ENCODE measurements at regions not wholly inside any gene's neighbourhood (a gene's known extent, or its start where the extent isn't known, plus 50 kb on each side); places are given as distances from the start of the nearest gene placed in this dataset.

DNA sequence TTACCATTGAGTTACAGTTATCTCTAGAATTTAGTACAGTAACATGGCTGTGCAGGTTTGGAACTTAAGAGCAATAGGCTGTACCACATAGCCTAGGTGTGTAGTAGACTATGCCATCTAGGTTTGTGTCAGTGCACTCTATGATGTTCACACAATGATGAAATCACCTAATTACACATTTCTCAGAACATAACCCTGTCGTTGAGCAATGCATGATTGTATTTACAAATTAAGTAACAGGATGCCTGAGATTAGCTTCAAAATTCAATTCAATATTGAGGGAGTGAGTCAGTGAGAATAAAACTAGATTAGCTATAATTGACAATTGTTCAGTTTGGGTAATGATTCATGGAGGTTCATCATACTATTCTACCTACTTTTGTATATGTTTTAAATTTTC lies 633.8 kb downstream of the IGSF11 start:
- no peak overlapping the region for H3K4me3 Mint-ChIP-seq
- Histone ChIP-seq H3K79me2 (replicated peaks; ENCODE audit: insufficient read depth) (no peaks in the 10 kb centered on the region), H3K4me1 (ENCODE audit: insufficient read depth) (no peaks in the 10 kb centered on the region), H3K36me3 (ENCODE audit: insufficient read depth) (no peaks in the 10 kb centered on the region), H3K4me2 (no peak overlapping the region), H2AFZ (no peak overlapping the region), H3F3A (replicated peaks; ENCODE audit: low read depth) (no peaks in the 10 kb centered on the region), H3K4me3 (no peak overlapping the region), H3K27ac (ENCODE audit: low read depth) (no peak overlapping the region), H3K9me2 (ENCODE audit: insufficient read depth) (no peaks in the 10 kb centered on the region), H3K27me3 (ENCODE audit: insufficient read depth) (no peaks in the 10 kb centered on the region), H4K20me1 (replicated peaks; ENCODE audit: insufficient read depth) (no peaks in the 10 kb centered on the region)
- no peak overlapping the region for H3K27ac Mint-ChIP-seq
- H3K27me3 Mint-ChIP-seq (ENCODE audit: insufficient read depth, low read depth, poor library complexity), result no peaks in the 10 kb centered on the region
- H3K9me3 Mint-ChIP-seq, result no peaks in the 10 kb centered on the region
- no peaks in the 10 kb centered on the region for H3K36me3 Mint-ChIP-seq (ENCODE audit: low read depth)
- ATAC-seq, result no peak
- H3K4me1 Mint-ChIP-seq, result no peaks in the 10 kb centered on the region
- DNase-seq (ENCODE audit: low spot score), result no peak
- TF ChIP-seq JUNB (IDR thresholded peaks at IDR 0.05; ENCODE audit: unreplicated experiment) (no peak), CREB1 (CRISPR knock-in tag; IDR thresholded peaks at IDR 0.05; ENCODE audit: low read depth) (no peak), STAT1 (IDR thresholded peaks at IDR 0.05; ENCODE audit: unreplicated experiment) (no peak), NANOG (IDR thresholded peaks at IDR 0.05; ENCODE audit: borderline replicate concordance) (no peak), ZNF331 (CRISPR knock-in tag; IDR thresholded peaks at IDR 0.05; ENCODE audit: low read depth) (no peak), ZNF114 (CRISPR knock-in tag; IDR thresholded peaks at IDR 0.05) (no peak), EZH2 (IDR thresholded peaks at IDR 0.05; ENCODE audit: low read depth, unreplicated experiment) (no peak), POLR2AphosphoS5 (IDR thresholded peaks at IDR 0.05; ENCODE audit: low read depth) (no peak), EZH2phosphoT487 (IDR thresholded peaks at IDR 0.05; ENCODE audit: unreplicated experiment) (no peak)
- TF ChIP-seq, protein P1, sequence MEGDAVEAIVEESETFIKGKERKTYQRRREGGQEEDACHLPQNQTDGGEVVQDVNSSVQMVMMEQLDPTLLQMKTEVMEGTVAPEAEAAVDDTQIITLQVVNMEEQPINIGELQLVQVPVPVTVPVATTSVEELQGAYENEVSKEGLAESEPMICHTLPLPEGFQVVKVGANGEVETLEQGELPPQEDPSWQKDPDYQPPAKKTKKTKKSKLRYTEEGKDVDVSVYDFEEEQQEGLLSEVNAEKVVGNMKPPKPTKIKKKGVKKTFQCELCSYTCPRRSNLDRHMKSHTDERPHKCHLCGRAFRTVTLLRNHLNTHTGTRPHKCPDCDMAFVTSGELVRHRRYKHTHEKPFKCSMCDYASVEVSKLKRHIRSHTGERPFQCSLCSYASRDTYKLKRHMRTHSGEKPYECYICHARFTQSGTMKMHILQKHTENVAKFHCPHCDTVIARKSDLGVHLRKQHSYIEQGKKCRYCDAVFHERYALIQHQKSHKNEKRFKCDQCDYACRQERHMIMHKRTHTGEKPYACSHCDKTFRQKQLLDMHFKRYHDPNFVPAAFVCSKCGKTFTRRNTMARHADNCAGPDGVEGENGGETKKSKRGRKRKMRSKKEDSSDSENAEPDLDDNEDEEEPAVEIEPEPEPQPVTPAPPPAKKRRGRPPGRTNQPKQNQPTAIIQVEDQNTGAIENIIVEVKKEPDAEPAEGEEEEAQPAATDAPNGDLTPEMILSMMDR (conservative IDR thresholded peaks at IDR 0.05; ENCODE audit: low read depth in 2 of 2), result no peak
- TF ChIP-seq, protein P2, sequence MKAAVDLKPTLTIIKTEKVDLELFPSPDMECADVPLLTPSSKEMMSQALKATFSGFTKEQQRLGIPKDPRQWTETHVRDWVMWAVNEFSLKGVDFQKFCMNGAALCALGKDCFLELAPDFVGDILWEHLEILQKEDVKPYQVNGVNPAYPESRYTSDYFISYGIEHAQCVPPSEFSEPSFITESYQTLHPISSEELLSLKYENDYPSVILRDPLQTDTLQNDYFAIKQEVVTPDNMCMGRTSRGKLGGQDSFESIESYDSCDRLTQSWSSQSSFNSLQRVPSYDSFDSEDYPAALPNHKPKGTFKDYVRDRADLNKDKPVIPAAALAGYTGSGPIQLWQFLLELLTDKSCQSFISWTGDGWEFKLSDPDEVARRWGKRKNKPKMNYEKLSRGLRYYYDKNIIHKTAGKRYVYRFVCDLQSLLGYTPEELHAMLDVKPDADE (IDR thresholded peaks at IDR 0.05), result no peak
- TF ChIP-seq, protein P3, sequence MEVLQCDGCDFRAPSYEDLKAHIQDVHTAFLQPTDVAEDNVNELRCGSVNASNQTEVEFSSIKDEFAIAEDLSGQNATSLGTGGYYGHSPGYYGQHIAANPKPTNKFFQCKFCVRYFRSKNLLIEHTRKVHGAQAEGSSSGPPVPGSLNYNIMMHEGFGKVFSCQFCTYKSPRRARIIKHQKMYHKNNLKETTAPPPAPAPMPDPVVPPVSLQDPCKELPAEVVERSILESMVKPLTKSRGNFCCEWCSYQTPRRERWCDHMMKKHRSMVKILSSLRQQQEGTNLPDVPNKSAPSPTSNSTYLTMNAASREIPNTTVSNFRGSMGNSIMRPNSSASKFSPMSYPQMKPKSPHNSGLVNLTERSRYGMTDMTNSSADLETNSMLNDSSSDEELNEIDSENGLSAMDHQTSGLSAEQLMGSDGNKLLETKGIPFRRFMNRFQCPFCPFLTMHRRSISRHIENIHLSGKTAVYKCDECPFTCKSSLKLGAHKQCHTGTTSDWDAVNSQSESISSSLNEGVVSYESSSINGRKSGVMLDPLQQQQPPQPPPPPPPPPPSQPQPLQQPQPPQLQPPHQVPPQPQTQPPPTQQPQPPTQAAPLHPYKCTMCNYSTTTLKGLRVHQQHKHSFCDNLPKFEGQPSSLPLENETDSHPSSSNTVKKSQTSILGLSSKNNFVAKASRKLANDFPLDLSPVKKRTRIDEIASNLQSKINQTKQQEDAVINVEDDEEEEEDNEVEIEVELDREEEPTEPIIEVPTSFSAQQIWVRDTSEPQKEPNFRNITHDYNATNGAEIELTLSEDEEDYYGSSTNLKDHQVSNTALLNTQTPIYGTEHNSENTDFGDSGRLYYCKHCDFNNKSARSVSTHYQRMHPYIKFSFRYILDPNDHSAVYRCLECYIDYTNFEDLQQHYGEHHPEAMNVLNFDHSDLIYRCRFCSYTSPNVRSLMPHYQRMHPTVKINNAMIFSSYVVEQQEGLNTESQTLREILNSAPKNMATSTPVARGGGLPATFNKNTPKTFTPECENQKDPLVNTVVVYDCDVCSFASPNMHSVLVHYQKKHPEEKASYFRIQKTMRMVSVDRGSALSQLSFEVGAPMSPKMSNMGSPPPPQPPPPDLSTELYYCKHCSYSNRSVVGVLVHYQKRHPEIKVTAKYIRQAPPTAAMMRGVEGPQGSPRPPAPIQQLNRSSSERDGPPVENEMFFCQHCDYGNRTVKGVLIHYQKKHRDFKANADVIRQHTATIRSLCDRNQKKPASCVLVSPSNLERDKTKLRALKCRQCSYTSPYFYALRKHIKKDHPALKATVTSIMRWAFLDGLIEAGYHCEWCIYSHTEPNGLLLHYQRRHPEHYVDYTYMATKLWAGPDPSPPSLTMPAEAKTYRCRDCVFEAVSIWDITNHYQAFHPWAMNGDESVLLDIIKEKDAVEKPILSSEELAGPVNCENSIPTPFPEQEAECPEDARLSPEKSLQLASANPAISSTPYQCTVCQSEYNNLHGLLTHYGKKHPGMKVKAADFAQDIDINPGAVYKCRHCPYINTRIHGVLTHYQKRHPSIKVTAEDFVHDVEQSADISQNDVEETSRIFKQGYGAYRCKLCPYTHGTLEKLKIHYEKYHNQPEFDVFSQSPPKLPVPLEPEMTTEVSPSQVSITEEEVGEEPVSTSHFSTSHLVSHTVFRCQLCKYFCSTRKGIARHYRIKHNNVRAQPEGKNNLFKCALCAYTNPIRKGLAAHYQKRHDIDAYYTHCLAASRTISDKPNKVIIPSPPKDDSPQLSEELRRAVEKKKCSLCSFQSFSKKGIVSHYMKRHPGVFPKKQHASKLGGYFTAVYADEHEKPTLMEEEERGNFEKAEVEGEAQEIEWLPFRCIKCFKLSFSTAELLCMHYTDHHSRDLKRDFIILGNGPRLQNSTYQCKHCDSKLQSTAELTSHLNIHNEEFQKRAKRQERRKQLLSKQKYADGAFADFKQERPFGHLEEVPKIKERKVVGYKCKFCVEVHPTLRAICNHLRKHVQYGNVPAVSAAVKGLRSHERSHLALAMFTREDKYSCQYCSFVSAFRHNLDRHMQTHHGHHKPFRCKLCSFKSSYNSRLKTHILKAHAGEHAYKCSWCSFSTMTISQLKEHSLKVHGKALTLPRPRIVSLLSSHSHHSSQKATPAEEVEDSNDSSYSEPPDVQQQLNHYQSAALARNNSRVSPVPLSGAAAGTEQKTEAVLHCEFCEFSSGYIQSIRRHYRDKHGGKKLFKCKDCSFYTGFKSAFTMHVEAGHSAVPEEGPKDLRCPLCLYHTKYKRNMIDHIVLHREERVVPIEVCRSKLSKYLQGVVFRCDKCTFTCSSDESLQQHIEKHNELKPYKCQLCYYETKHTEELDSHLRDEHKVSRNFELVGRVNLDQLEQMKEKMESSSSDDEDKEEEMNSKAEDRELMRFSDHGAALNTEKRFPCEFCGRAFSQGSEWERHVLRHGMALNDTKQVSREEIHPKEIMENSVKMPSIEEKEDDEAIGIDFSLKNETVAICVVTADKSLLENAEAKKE (CRISPR knock-in tag; IDR thresholded peaks at IDR 0.05), result no peak
- TF ChIP-seq, protein P4, sequence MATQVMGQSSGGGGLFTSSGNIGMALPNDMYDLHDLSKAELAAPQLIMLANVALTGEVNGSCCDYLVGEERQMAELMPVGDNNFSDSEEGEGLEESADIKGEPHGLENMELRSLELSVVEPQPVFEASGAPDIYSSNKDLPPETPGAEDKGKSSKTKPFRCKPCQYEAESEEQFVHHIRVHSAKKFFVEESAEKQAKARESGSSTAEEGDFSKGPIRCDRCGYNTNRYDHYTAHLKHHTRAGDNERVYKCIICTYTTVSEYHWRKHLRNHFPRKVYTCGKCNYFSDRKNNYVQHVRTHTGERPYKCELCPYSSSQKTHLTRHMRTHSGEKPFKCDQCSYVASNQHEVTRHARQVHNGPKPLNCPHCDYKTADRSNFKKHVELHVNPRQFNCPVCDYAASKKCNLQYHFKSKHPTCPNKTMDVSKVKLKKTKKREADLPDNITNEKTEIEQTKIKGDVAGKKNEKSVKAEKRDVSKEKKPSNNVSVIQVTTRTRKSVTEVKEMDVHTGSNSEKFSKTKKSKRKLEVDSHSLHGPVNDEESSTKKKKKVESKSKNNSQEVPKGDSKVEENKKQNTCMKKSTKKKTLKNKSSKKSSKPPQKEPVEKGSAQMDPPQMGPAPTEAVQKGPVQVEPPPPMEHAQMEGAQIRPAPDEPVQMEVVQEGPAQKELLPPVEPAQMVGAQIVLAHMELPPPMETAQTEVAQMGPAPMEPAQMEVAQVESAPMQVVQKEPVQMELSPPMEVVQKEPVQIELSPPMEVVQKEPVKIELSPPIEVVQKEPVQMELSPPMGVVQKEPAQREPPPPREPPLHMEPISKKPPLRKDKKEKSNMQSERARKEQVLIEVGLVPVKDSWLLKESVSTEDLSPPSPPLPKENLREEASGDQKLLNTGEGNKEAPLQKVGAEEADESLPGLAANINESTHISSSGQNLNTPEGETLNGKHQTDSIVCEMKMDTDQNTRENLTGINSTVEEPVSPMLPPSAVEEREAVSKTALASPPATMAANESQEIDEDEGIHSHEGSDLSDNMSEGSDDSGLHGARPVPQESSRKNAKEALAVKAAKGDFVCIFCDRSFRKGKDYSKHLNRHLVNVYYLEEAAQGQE (IDR thresholded peaks at IDR 0.05; ENCODE audit: unreplicated experiment), result no peak

Data from GM23338 (cell line).